ENCODE measurements at regions not wholly inside any gene's neighbourhood (a gene's known extent, or its start where the extent isn't known, plus 50 kb on each side); places are given as distances from the start of the nearest gene placed in this dataset.

GRCh38 chr1:87230501-87230900 is 98.2 kb upstream of the LMO4 start:
- H3K27ac ChIP-seq = no peak overlapping the region
- no peak for TF ChIP-seq POLR2A (IDR thresholded peaks at IDR 0.05)
- DNase-seq (no peak), ATAC-seq (no peak)
- peaks cover 0 to 6% (median 0%) of the 10 kb centered on the region in 9 donors for H3K27me3 ChIP-seq
- H3K4me1 ChIP-seq = peaks cover 0 to 13% (median 0%) of the 10 kb centered on the region in 12 donors
- no peaks in the 10 kb centered on the region for H3K36me3 ChIP-seq
- no peaks in the 10 kb centered on the region for H3K9me3 ChIP-seq
- WGBS, 4 donors = 83 to 93% (median 92%) methylated on average over 2 of the region's 2 CpGs
- H3K4me3 ChIP-seq = no peak overlapping the region
- intact Hi-C loops (cut with DNase I) = no loop called here

GRCh38 chr1:87231703-87232367 is 96.8 kb upstream of the LMO4 start:
- 81 to 88% (median 86%) methylated on average over 8 of the region's 8 CpGs for WGBS, 4 donors
- ATAC-seq (no peak), DNase-seq (no peak)
- H3K27me3 ChIP-seq = peaks cover 0 to 6% (median 0%) of the 10 kb centered on the region in 9 donors
- no peak overlapping the region for H3K4me3 ChIP-seq
- no peak overlapping the region for H3K27ac ChIP-seq
- no peak for TF ChIP-seq CTCF (IDR thresholded peaks at IDR 0.05)
- TF ChIP-seq POLR2A (IDR thresholded peaks at IDR 0.05) = no peak
- peaks cover 0 to 3% (median 0%) of the 10 kb centered on the region in 12 donors for H3K4me1 ChIP-seq
- H3K36me3 ChIP-seq = no peaks in the 10 kb centered on the region
- no peaks in the 10 kb centered on the region for H3K9me3 ChIP-seq
- intact Hi-C loops (cut with DNase I) = no loop called here

GRCh38 chr1:87236585-87236984 is 92.1 kb upstream of the LMO4 start:
- Histone ChIP-seq H3K36me3 (no peaks in the 10 kb centered on the region), H3K9me3 (no peaks in the 10 kb centered on the region), H3K4me3 (no peak overlapping the region), H3K4me1 (no peaks in the 10 kb centered on the region), H3K27ac (no peak overlapping the region), H3K27me3 (peaks cover 0 to 6% (median 0%) of the 10 kb centered on the region in 9 donors)
- ATAC-seq (no peak), DNase-seq (no peak)
- TF ChIP-seq POLR2A (IDR thresholded peaks at IDR 0.05) (no peak), CTCF (IDR thresholded peaks at IDR 0.05) (no peak)
- intact Hi-C loops (cut with DNase I) = no loop called here
- 74 to 83% (median 81%) methylated on average over 2 of the region's 2 CpGs for WGBS, 4 donors

- DNase-seq = no peak
- 86 to 98% (median 89%) methylated on average over 2 of the region's 2 CpGs for WGBS, 4 donors
- intact Hi-C loops (cut with DNase I) = no loop called here
- Histone ChIP-seq H3K36me3 (no peaks in the 10 kb centered on the region), H3K4me1 (no peaks in the 10 kb centered on the region), H3K27me3 (peaks cover 0 to 3% (median 0%) of the 10 kb centered on the region in 9 donors), H3K27ac (no peak overlapping the region), H3K4me3 (no peak overlapping the region), H3K9me3 (no peaks in the 10 kb centered on the region)
- no peak for ATAC-seq
- TF ChIP-seq POLR2A (IDR thresholded peaks at IDR 0.05) = no peak
- TF ChIP-seq CTCF (IDR thresholded peaks at IDR 0.05) = no peak
Observed at GRCh38 chr1:87239997-87240605, 88.6 kb upstream of the LMO4 start.
